ENCODE measurements at regions not wholly inside any gene's neighbourhood (a gene's known extent, or its start where the extent isn't known, plus 50 kb on each side); places are given as distances from the start of the nearest gene placed in this dataset.

DNA sequence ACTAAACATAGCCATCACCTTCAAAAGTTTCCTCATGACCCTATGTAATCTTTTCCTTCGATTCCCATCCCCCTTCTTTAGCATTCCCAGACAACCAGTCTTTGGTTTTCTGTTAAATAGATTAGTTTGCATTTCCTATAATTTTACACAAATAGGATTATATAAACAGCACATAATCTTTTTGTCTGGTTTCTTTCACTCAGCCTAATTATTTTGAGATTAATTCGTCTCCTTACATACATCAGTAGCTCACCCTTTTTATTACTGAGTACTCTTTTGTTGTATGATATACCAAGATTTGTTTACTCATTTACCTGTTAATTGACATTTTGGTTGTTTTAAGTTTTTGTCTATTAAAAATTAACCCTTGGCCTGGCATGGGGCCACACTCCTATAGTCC is 354.7 kb upstream of the CHRM2 start:
- no peak for TF ChIP-seq CTCF (IDR thresholded peaks at IDR 0.05; ENCODE audit: low read length)
- no peak for TF ChIP-seq EZH2 (IDR thresholded peaks at IDR 0.05; ENCODE audit: borderline replicate concordance, low read length)

Measured in OCI-LY1 (cell line).